ENCODE measurements at regions not wholly inside any gene's neighbourhood (a gene's known extent, or its start where the extent isn't known, plus 50 kb on each side); places are given as distances from the start of the nearest gene placed in this dataset.

DNA sequence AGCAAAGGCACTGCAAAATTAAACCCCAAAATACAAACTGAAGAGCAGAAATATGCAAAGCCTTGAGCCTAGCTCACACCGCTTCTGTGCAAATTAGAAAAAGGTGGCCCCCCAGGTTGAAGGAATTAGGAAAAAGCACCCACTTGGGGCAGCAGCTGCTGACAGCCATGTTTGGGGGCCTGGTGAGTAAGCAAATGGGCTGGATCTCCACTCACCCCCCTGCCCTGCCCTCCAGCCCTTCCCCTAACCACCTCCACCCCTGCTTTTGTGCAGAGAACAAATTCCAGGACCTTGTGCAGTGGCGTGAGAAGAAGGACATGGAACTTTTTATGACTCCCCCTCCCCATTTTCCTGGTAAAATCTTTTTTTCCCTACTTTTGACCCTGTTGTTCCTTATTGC is 92.0 kb upstream of the DNAH5 start:
- TF ChIP-seq, protein P1, sequence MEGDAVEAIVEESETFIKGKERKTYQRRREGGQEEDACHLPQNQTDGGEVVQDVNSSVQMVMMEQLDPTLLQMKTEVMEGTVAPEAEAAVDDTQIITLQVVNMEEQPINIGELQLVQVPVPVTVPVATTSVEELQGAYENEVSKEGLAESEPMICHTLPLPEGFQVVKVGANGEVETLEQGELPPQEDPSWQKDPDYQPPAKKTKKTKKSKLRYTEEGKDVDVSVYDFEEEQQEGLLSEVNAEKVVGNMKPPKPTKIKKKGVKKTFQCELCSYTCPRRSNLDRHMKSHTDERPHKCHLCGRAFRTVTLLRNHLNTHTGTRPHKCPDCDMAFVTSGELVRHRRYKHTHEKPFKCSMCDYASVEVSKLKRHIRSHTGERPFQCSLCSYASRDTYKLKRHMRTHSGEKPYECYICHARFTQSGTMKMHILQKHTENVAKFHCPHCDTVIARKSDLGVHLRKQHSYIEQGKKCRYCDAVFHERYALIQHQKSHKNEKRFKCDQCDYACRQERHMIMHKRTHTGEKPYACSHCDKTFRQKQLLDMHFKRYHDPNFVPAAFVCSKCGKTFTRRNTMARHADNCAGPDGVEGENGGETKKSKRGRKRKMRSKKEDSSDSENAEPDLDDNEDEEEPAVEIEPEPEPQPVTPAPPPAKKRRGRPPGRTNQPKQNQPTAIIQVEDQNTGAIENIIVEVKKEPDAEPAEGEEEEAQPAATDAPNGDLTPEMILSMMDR (IDR thresholded peaks at IDR 0.05; ENCODE audit: low read depth, low read length, missing control alignments) = no peak
- DNase-seq (ENCODE audit: low read depth) = no peak
- no peak overlapping the region for H3K4me3 ChIP-seq (ENCODE audit: low read depth, low read length)

GRCh38 chr5:14035859-14036503 is 91.5 kb upstream of the DNAH5 start:
- no peak overlapping the region; the same call in 1 of the 2 replicates for H3K4me3 ChIP-seq (ENCODE audit: low read depth, low read length)
- TF ChIP-seq, protein P1 (IDR thresholded peaks at IDR 0.05; ENCODE audit: low read depth, low read length, missing control alignments) = no peak
- DNase-seq (ENCODE audit: low read depth) = no peak

DNA sequence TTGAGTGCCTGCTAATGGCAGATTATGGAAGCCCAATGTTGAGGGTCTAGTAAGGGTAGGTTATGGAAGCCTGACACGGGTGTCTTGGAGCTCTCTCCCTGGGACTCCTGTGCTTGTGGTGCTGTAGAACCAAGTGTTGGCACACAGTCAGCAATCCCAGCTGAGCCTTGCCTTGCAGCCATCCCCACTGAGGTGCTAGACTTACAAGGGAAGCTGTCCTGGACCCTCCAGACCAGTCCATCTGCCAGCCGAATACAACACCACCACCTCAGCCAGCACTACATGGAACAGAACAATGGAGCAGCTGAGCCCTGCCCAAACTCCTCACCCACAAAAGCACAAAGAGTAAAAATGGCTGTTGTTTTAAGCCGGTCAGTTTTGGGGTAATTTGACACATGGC is 90.5 kb upstream of the DNAH5 start:
- TF ChIP-seq, protein P1 (IDR thresholded peaks at IDR 0.05; ENCODE audit: low read depth, low read length, missing control alignments) = no peak
- H3K4me3 ChIP-seq (ENCODE audit: low read depth, low read length) = no peak overlapping the region
- DNase-seq (ENCODE audit: low read depth) = no peak

GRCh38 chr5:14032918-14033317 is 88.4 kb upstream of the DNAH5 start:
- DNase-seq (ENCODE audit: low read depth) = no peak

GRCh38 chr5:14028938-14029584 is 84.6 kb upstream of the DNAH5 start:
- TF ChIP-seq, protein P1 (IDR thresholded peaks at IDR 0.05; ENCODE audit: low read depth, low read length, missing control alignments) = no peak
- no peak overlapping the region for H3K4me3 ChIP-seq (ENCODE audit: low read depth, low read length)

More at GRCh38 chr5:14032918-14033317, 88.4 kb upstream of the DNAH5 start:
- H3K4me3 ChIP-seq (ENCODE audit: low read depth, low read length) = no peak overlapping the region
- TF ChIP-seq, protein P1 (IDR thresholded peaks at IDR 0.05; ENCODE audit: low read depth, low read length, missing control alignments) = no peak

GRCh38 chr5:14028188-14028587 is 83.7 kb upstream of the DNAH5 start:
- H3K4me3 ChIP-seq (ENCODE audit: low read depth, low read length) = no peak overlapping the region
- no peak for DNase-seq (ENCODE audit: low read depth)
- TF ChIP-seq, protein P1 (IDR thresholded peaks at IDR 0.05; ENCODE audit: low read depth, low read length, missing control alignments) = no peak

More at GRCh38 chr5:14028938-14029584, 84.6 kb upstream of the DNAH5 start:
- DNase-seq (ENCODE audit: low read depth) = no peak

Data from GM12864 (cell line).